BE2C (cell line): ENCODE measurements at regions not wholly inside any gene's neighbourhood (a gene's known extent, or its start where the extent isn't known, plus 50 kb on each side); places are given as distances from the start of the nearest gene placed in this dataset.

Experiments
- DNase-seq: peaks from one replicate; pipeline ENCODE4 v3.0.0-alpha.2; 2020
- H3K27me3 ChIP-seq: fragments of 250-450 bp; sonication (Bioruptor Pico); 2 replicates; pipeline ENCODE4 v1.5.1; 2020; ENCODE audit warnings: mild to moderate bottlenecking
- H3K36me3 ChIP-seq: fragments of 250-450 bp; sonication (Bioruptor Pico); 2 replicates; pipeline ENCODE4 v1.5.1; 2020; ENCODE audit warnings: mild to moderate bottlenecking
- H3K4me1 ChIP-seq: fragments of 250-450 bp; sonication (Bioruptor Pico); 2 replicates; pipeline ENCODE4 v1.5.1; 2020
- H3K4me3 ChIP-seq: 2 replicates; pipeline ENCODE4 v1.5.1; 2011; ENCODE audit warnings: low read depth, low read length
- H3K9me3 ChIP-seq: fragments of 250-450 bp; sonication (Bioruptor Pico); 2 replicates; pipeline ENCODE4 v1.5.1; 2020
- CTCF ChIP-seq: IDR thresholded peaks from 2 replicates; pipeline ENCODE4 v1.5.1; 2012; ENCODE audit warnings: mild to moderate bottlenecking, low read depth, low read length

- no peaks in the 10 kb centered on the region for H3K36me3 ChIP-seq
- no peak for DNase-seq
- no peak for TF ChIP-seq CTCF
- no peaks in the 10 kb centered on the region for H3K4me1 ChIP-seq
- no peaks in the 10 kb centered on the region for H3K27me3 ChIP-seq
- H3K9me3 ChIP-seq, result no peaks in the 10 kb centered on the region
- no peak overlapping the region for H3K4me3 ChIP-seq
Measured at GRCh38 chr7:120021085-120021484, 251.9 kb upstream of the KCND2 start.

- Histone ChIP-seq H3K4me3 (no peak overlapping the region), H3K4me1 (no peaks in the 10 kb centered on the region), H3K9me3 (no peaks in the 10 kb centered on the region), H3K36me3 (no peaks in the 10 kb centered on the region), H3K27me3 (no peaks in the 10 kb centered on the region)
- TF ChIP-seq CTCF, result no peak
- no peak for DNase-seq
Measured at GRCh38 chr7:120023494-120024167, 249.3 kb upstream of the KCND2 start.

- Histone ChIP-seq H3K4me1 (no peaks in the 10 kb centered on the region), H3K27me3 (no peaks in the 10 kb centered on the region), H3K9me3 (no peaks in the 10 kb centered on the region), H3K36me3 (no peaks in the 10 kb centered on the region), H3K4me3 (no peak overlapping the region)
- TF ChIP-seq CTCF, result no peak
- no peak for DNase-seq
Measured at GRCh38 chr7:120028636-120029035, 244.3 kb upstream of the KCND2 start.

GRCh38 chr7:120030876-120031275, 242.1 kb upstream of the KCND2 start:
- H3K9me3 ChIP-seq, result no peaks in the 10 kb centered on the region
- H3K4me1 ChIP-seq, result no peaks in the 10 kb centered on the region
- TF ChIP-seq CTCF, result no peak
- H3K36me3 ChIP-seq, result no peaks in the 10 kb centered on the region
- DNase-seq, result no peak
- H3K27me3 ChIP-seq, result no peaks in the 10 kb centered on the region
- H3K4me3 ChIP-seq, result no peak overlapping the region

- no peak for DNase-seq
- TF ChIP-seq CTCF, result no peak
Measured at GRCh38 chr7:120033114-120033513, 239.9 kb upstream of the KCND2 start.

DNA sequence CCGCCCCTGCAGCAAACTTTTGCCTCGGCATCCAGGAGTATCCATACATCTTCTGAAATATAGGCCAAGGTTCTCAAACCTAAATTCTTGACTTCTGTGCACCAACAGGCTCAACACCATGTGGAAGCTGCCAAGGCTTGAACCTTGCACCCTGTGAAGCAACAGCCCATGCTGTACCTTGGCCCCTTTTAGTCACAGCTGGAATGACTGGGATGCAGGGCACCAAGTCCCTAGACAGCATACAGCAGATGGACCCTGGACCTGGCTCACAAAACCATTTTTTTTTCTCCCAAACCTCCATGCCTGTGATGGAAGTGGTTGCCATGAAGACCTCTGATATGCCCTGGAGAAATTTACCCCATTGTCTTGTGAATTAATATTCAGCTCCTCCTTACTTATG, 233.8 kb upstream of the KCND2 start:
- Histone ChIP-seq H3K4me1 (no peaks in the 10 kb centered on the region), H3K4me3 (no peak overlapping the region), H3K27me3 (no peaks in the 10 kb centered on the region), H3K9me3 (no peaks in the 10 kb centered on the region), H3K36me3 (no peaks in the 10 kb centered on the region)
- DNase-seq, result no peak
- no peak for TF ChIP-seq CTCF

More at GRCh38 chr7:120033114-120033513, 239.9 kb upstream of the KCND2 start:
- H3K36me3 ChIP-seq, result no peaks in the 10 kb centered on the region
- no peaks in the 10 kb centered on the region for H3K9me3 ChIP-seq
- H3K4me1 ChIP-seq, result no peaks in the 10 kb centered on the region
- no peaks in the 10 kb centered on the region for H3K27me3 ChIP-seq
- no peak overlapping the region for H3K4me3 ChIP-seq
